Thoracic aorta (tissue), 2 donors: ENCODE measurements at regions not wholly inside any gene's neighbourhood (a gene's known extent, or its start where the extent isn't known, plus 50 kb on each side); places are given as distances from the start of the nearest gene placed in this dataset.

Experiments used
- ATAC-seq: fragments of 150-250 bp; one replicate; pipeline ENCODE4 v1.8.0; 2017; ENCODE audit warnings: low read depth; ENCODE audit not compliant: insufficient number of reproducible peaks, low FRiP score
- DNase-seq: peaks from one replicate; pipeline ENCODE4 v3.0.0-alpha.2; 2020; ENCODE audit warnings: low spot score
- H3K27ac ChIP-seq, 2 donors: fragments of 200-600 bp; sonication (generic); 1 replicate in 1 of 2; 2 replicates in 1 of 2; pipeline ENCODE4 v1.5.1; 2016; ENCODE audit warnings: mild to moderate bottlenecking in 2 of 2, moderate library complexity in 2 of 2
- H3K27me3 ChIP-seq: fragments of 200-600 bp; sonication (generic); replicated peaks from 2 replicates; pipeline ENCODE4 v1.6.0; 2016; ENCODE audit warnings: mild to moderate bottlenecking; ENCODE audit not compliant: insufficient read depth
- H3K36me3 ChIP-seq: fragments of 200-600 bp; sonication (generic); one replicate; pipeline ENCODE4 v1.5.1; 2016
- H3K4me1 ChIP-seq, 2 donors: fragments of 200-600 bp; sonication (generic); 1 replicate in 1 of 2; 2 replicates in 1 of 2; pipeline versions ENCODE4 v1.5.1 to v1.6.0; 2016; ENCODE audit warnings: low read depth in 2 of 2, mild to moderate bottlenecking in 1 of 2; ENCODE audit not compliant: control insufficient read depth in 1 of 2
- H3K4me3 ChIP-seq: fragments of 200-600 bp; sonication (generic); 2 replicates; pipeline ENCODE4 v1.5.1; 2016; ENCODE audit warnings: mild to moderate bottlenecking
- H3K9me3 ChIP-seq: fragments of 200-600 bp; sonication (generic); 2 replicates; pipeline ENCODE4 v1.5.1; 2016
- TF ChIP-seq, protein P1 (sequence below): fragments of 200-600 bp; sonication (generic); IDR thresholded peaks from one replicate; pipeline ENCODE4 v1.5.1; 2019; ENCODE audit warnings: antibody characterized with exemption

GRCh38 chr17:5943232-5943631 is 126.9 kb upstream of the WSCD1 start:
- TF ChIP-seq, protein P1, sequence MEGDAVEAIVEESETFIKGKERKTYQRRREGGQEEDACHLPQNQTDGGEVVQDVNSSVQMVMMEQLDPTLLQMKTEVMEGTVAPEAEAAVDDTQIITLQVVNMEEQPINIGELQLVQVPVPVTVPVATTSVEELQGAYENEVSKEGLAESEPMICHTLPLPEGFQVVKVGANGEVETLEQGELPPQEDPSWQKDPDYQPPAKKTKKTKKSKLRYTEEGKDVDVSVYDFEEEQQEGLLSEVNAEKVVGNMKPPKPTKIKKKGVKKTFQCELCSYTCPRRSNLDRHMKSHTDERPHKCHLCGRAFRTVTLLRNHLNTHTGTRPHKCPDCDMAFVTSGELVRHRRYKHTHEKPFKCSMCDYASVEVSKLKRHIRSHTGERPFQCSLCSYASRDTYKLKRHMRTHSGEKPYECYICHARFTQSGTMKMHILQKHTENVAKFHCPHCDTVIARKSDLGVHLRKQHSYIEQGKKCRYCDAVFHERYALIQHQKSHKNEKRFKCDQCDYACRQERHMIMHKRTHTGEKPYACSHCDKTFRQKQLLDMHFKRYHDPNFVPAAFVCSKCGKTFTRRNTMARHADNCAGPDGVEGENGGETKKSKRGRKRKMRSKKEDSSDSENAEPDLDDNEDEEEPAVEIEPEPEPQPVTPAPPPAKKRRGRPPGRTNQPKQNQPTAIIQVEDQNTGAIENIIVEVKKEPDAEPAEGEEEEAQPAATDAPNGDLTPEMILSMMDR: no peak
- H3K36me3 ChIP-seq: no peaks in the 10 kb centered on the region
- H3K4me1 ChIP-seq: no peaks in the 10 kb centered on the region
- no peak for DNase-seq
- no peaks in the 10 kb centered on the region for H3K27me3 ChIP-seq
- H3K4me3 ChIP-seq: no peak overlapping the region
- ATAC-seq: no peak
- H3K9me3 ChIP-seq: no peaks in the 10 kb centered on the region
- H3K27ac ChIP-seq: no peak overlapping the region

- H3K36me3 ChIP-seq: no peaks in the 10 kb centered on the region
- ATAC-seq: no peak
- no peak for DNase-seq
- no peak overlapping the region for H3K4me3 ChIP-seq
- no peaks in the 10 kb centered on the region for H3K27me3 ChIP-seq
- no peaks in the 10 kb centered on the region for H3K4me1 ChIP-seq
- TF ChIP-seq, protein P1: no peak
- H3K27ac ChIP-seq: no peak overlapping the region
- no peaks in the 10 kb centered on the region for H3K9me3 ChIP-seq
These were observed 126.2 kb upstream of the WSCD1 start for GRCh38 chr17:5943982-5944381.

DNA sequence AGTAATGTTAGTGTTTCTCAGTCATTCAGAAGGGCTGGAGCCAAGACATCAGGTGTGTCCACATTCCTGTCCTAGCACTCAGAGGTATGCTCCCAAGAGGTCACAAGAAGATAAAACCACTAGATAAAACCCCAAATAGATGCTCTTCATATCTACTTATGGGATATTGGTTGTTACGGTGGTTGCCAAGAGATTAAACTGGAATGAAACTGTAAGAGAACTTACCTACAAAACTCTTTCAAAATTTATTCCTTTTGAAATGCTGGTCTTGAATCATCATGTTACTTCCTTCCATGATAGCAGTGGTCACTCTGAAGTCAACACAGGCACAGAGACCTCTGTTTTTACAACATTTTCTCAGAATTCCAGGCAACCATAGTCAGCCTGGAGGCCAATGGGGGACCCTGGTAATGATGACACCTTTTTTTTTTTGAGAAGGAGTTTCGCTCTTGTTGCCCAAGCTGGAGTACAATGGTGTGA is 122.4 kb upstream of the WSCD1 start:
- TF ChIP-seq, protein P1: no peak
- H3K9me3 ChIP-seq: no peaks in the 10 kb centered on the region
- no peaks in the 10 kb centered on the region for H3K27me3 ChIP-seq
- no peaks in the 10 kb centered on the region for H3K4me1 ChIP-seq
- no peaks in the 10 kb centered on the region for H3K36me3 ChIP-seq
- no peak overlapping the region for H3K27ac ChIP-seq
- no peak overlapping the region for H3K4me3 ChIP-seq
- DNase-seq: no peak
- ATAC-seq: no peak

DNA sequence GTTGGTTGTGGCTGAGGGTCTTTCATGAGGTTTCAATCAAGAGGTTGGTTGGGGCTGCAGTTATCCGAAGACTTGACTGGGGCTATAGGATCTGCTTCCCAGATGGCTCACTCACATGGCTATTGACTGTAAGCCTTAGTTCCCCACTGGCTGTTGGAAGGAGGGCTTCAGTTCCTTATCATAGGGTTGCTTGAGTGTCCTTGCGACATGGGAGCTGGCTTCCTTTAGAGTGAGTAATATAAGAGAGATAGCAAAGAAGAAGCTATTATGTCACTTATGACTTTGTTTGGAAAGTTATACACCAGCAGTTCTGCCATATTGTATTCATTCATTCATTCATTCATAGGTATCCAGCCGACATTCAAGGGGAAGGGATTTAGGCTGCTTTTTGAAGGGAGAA is 121.4 kb upstream of the WSCD1 start:
- TF ChIP-seq, protein P1: no peak

DNA sequence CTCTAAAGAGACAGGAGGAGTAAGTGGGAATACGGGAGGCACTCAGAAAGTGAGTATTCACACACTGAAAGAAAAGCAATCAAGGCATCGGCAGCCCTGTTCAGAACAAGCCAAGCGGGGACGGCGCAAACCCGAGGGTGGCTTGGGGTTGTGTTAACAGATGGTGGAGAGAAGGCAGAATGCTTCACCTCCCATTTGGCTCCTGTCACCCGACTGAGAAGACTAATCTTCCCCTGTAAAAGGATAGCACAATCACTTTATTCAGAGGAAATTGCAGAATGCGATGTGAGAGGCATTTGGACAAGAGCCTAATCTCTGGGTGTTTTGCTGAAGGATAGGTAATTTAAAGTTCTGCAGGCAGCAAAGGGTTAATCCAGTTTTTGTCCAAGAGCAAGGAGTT is 119.3 kb upstream of the WSCD1 start:
- Histone ChIP-seq H3K4me3 (no peak overlapping the region), H3K27me3 (no peaks in the 10 kb centered on the region), H3K4me1 (no peaks in the 10 kb centered on the region), H3K27ac (no peak overlapping the region), H3K36me3 (no peaks in the 10 kb centered on the region), H3K9me3 (peaks cover 8% of the 10 kb centered on the region)
- TF ChIP-seq, protein P1: no peak
- no peak for ATAC-seq
- no peak for DNase-seq

More for the DNA sequence above, 121.4 kb upstream of the WSCD1 start:
- Histone ChIP-seq H3K4me1 (no peaks in the 10 kb centered on the region), H3K27me3 (no peaks in the 10 kb centered on the region), H3K4me3 (no peak overlapping the region), H3K27ac (no peak overlapping the region), H3K36me3 (no peaks in the 10 kb centered on the region), H3K9me3 (no peaks in the 10 kb centered on the region)
- ATAC-seq (no peak), DNase-seq (no peak)
